ENCODE measurements at regions not wholly inside any gene's neighbourhood (a gene's known extent, or its start where the extent isn't known, plus 50 kb on each side); places are given as distances from the start of the nearest gene placed in this dataset.

GRCh38 chr7:18352339-18353255 lies 143.0 kb upstream of the HDAC9 start:
- no peaks in the 10 kb centered on the region for H3K9me3 ChIP-seq (replicated peaks; ENCODE audit: low read length)
- no peak overlapping the region for H3K9ac ChIP-seq (ENCODE audit: low read depth, low read length)
- H3K4me3 ChIP-seq (ENCODE audit: low read length), result peak overlapping the region; percentile 26
- no peaks in the 10 kb centered on the region for H3K27me3 ChIP-seq (ENCODE audit: control insufficient read depth, insufficient read depth, low read length)
- H3K4me2 ChIP-seq (ENCODE audit: low read length), result peak overlapping the region; percentile 59
- H3K4me1 ChIP-seq (ENCODE audit: control insufficient read depth, insufficient read depth, low read length), result peaks cover 10% of the 10 kb centered on the region
- no peaks in the 10 kb centered on the region for H3K36me3 ChIP-seq (ENCODE audit: insufficient read depth, low read length)

DNA sequence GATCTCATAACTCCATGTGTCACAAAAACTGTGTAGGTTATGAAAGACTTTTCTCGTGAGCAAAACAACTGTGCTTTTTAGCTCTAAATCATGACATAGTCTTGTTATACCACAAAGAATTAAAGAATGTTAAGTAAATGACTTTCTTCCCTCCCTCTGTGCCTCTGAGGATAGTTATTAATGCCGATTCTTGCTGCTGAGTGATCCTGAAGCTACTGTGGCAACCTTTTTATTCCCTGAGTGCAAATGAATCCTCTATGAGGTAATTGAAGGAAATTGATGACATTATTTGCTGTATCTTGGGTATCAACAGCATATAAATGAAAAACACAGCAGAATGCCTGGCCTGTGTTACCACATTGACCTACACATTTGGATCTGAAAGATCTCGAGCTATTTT lies 142.2 kb upstream of the HDAC9 start:
- Histone ChIP-seq H3K4me3 (ENCODE audit: low read length) (no peak overlapping the region), H3K27me3 (ENCODE audit: control insufficient read depth, insufficient read depth, low read length) (no peaks in the 10 kb centered on the region), H3K9me3 (replicated peaks; ENCODE audit: low read length) (no peaks in the 10 kb centered on the region), H3K9ac (ENCODE audit: low read depth, low read length) (no peak overlapping the region), H3K4me2 (ENCODE audit: low read length) (no peak overlapping the region), H3K4me1 (ENCODE audit: control insufficient read depth, insufficient read depth, low read length) (peaks cover 10% of the 10 kb centered on the region), H3K36me3 (ENCODE audit: insufficient read depth, low read length) (no peaks in the 10 kb centered on the region)

- Histone ChIP-seq H3K4me2 (ENCODE audit: low read length) (no peak overlapping the region), H3K9ac (ENCODE audit: low read depth, low read length) (no peak overlapping the region), H3K36me3 (ENCODE audit: insufficient read depth, low read length) (no peaks in the 10 kb centered on the region), H3K4me3 (ENCODE audit: low read length) (no peak overlapping the region), H3K4me1 (ENCODE audit: control insufficient read depth, insufficient read depth, low read length) (peaks cover 10% of the 10 kb centered on the region), H3K27me3 (ENCODE audit: control insufficient read depth, insufficient read depth, low read length) (no peaks in the 10 kb centered on the region), H3K9me3 (replicated peaks; ENCODE audit: low read length) (no peaks in the 10 kb centered on the region)
Observed at GRCh38 chr7:18354108-18355085, 141.2 kb upstream of the HDAC9 start.

GRCh38 chr7:18356191-18356645 lies 139.3 kb upstream of the HDAC9 start:
- H3K9me3 ChIP-seq (replicated peaks; ENCODE audit: low read length), result no peaks in the 10 kb centered on the region
- H3K27me3 ChIP-seq (ENCODE audit: control insufficient read depth, insufficient read depth, low read length), result no peaks in the 10 kb centered on the region
- peaks cover 10% of the 10 kb centered on the region for H3K4me1 ChIP-seq (ENCODE audit: control insufficient read depth, insufficient read depth, low read length)
- no peaks in the 10 kb centered on the region for H3K36me3 ChIP-seq (ENCODE audit: insufficient read depth, low read length)
- H3K4me2 ChIP-seq (ENCODE audit: low read length), result peak overlapping the region; percentile 28
- H3K4me3 ChIP-seq (ENCODE audit: low read length), result no peak overlapping the region
- H3K9ac ChIP-seq (ENCODE audit: low read depth, low read length), result peak overlapping the region; percentile 7

DNA sequence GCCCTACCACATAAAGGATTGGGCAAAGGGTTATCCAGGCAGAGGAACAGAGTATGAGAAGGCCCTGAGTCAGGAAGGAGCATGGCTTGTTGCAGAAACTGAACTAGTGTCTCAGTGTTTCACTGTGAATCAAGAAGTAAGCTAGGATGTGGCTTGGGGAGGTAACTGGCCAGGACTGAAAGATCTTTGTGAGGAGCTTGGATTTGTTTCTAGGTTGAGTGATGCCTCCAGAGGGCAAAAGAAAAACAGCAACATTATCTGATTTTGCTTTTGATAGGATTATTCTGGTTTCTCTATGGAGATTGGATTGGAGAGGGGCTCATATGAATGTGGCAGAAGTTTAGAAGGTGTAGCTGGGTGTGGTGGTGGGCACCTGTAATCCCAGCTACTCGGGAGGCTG lies 137.9 kb upstream of the HDAC9 start:
- no peak overlapping the region for H3K9ac ChIP-seq (ENCODE audit: low read depth, low read length)
- no peaks in the 10 kb centered on the region for H3K36me3 ChIP-seq (ENCODE audit: insufficient read depth, low read length)
- no peaks in the 10 kb centered on the region for H3K27me3 ChIP-seq (ENCODE audit: control insufficient read depth, insufficient read depth, low read length)
- no peak overlapping the region for H3K4me2 ChIP-seq (ENCODE audit: low read length)
- H3K9me3 ChIP-seq (replicated peaks; ENCODE audit: low read length), result no peaks in the 10 kb centered on the region
- no peak overlapping the region for H3K4me3 ChIP-seq (ENCODE audit: low read length)
- peaks cover 7% of the 10 kb centered on the region for H3K4me1 ChIP-seq (ENCODE audit: control insufficient read depth, insufficient read depth, low read length)

DNA sequence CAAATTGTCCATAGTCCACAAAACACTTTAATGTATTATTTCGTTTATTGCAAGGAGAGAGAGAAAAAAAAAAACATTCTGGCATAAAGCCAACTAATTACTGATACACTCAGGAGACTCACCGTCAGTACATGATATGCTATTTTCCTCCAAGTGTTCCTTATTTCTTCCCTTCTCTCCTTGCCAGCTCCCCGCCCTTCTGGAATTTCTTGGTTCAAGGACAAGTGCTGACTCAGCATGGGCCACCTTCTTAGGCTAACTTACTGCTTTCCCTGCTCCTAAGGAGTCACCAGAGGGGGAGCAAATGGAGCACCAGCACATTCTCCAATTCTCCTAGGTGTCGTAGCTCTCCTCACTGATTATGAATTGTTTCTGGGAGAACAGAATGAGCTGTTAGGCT lies 133.8 kb upstream of the HDAC9 start:
- Histone ChIP-seq H3K4me3 (ENCODE audit: low read length) (no peak overlapping the region), H3K9ac (ENCODE audit: low read depth, low read length) (no peak overlapping the region)

GRCh38 chr7:18363751-18364380 lies 131.7 kb upstream of the HDAC9 start:
- H3K9ac ChIP-seq (ENCODE audit: low read depth, low read length), result no peak overlapping the region
- H3K4me1 ChIP-seq (ENCODE audit: control insufficient read depth, insufficient read depth, low read length), result no peaks in the 10 kb centered on the region
- H3K27me3 ChIP-seq (ENCODE audit: control insufficient read depth, insufficient read depth, low read length), result no peaks in the 10 kb centered on the region
- no peaks in the 10 kb centered on the region for H3K36me3 ChIP-seq (ENCODE audit: insufficient read depth, low read length)
- H3K4me2 ChIP-seq (ENCODE audit: low read length), result no peak overlapping the region
- no peak overlapping the region for H3K4me3 ChIP-seq (ENCODE audit: low read length)
- H3K9me3 ChIP-seq (replicated peaks; ENCODE audit: low read length), result no peaks in the 10 kb centered on the region

More for the DNA sequence above, 133.8 kb upstream of the HDAC9 start:
- no peaks in the 10 kb centered on the region for H3K4me1 ChIP-seq (ENCODE audit: control insufficient read depth, insufficient read depth, low read length)
- H3K36me3 ChIP-seq (ENCODE audit: insufficient read depth, low read length), result no peaks in the 10 kb centered on the region
- H3K4me2 ChIP-seq (ENCODE audit: low read length), result no peak overlapping the region
- H3K27me3 ChIP-seq (ENCODE audit: control insufficient read depth, insufficient read depth, low read length), result no peaks in the 10 kb centered on the region
- no peaks in the 10 kb centered on the region for H3K9me3 ChIP-seq (replicated peaks; ENCODE audit: low read length)

DNA sequence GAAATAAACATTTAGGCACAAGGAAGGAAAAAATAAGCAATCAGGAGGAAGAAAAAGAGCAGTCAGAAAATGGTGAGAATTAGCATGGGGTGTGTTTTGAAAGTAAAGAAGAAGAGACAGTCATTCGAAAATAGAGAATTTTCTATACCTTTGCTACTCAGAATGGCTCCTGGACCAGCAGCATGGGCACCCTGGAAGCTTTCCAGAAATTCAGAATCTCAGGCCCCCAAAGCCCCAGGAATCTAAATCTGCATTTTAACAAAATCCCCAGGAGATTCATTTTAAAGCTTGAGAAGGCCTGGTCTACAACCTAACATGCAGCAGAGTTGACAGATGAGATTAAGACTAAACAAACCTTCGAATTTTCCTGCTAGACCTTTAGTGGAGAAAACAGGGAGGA lies 131.2 kb upstream of the HDAC9 start:
- Histone ChIP-seq H3K4me3 (ENCODE audit: low read length) (no peak overlapping the region), H3K36me3 (ENCODE audit: insufficient read depth, low read length) (no peaks in the 10 kb centered on the region), H3K4me2 (ENCODE audit: low read length) (no peak overlapping the region), H3K9ac (ENCODE audit: low read depth, low read length) (no peak overlapping the region), H3K27me3 (ENCODE audit: control insufficient read depth, insufficient read depth, low read length) (no peaks in the 10 kb centered on the region), H3K4me1 (ENCODE audit: control insufficient read depth, insufficient read depth, low read length) (no peaks in the 10 kb centered on the region), H3K9me3 (replicated peaks; ENCODE audit: low read length) (no peaks in the 10 kb centered on the region)

DNA sequence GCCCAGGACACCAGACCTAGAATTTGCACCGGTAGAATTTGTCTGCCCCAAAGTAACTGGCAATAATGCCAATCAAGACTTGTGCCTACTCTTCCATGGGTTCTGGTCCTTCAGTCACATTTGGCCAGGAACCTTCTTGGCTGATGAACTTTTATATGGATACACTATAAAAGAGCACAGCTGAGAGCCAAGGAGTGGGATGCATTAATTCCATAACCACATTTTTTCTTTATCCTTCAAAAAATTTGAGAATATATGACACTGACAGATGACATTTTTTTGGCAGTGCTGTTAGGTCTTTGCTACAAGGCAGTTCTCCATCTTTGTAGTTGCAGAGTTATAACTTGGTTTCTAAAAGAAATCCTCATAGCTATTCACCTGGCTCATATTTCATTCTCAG lies 129.2 kb upstream of the HDAC9 start:
- no peaks in the 10 kb centered on the region for H3K4me1 ChIP-seq (ENCODE audit: control insufficient read depth, insufficient read depth, low read length)
- no peak overlapping the region for H3K9ac ChIP-seq (ENCODE audit: low read depth, low read length)
- H3K4me2 ChIP-seq (ENCODE audit: low read length), result no peak overlapping the region
- no peaks in the 10 kb centered on the region for H3K36me3 ChIP-seq (ENCODE audit: insufficient read depth, low read length)
- H3K4me3 ChIP-seq (ENCODE audit: low read length), result no peak overlapping the region
- H3K9me3 ChIP-seq (replicated peaks; ENCODE audit: low read length), result no peaks in the 10 kb centered on the region
- H3K27me3 ChIP-seq (ENCODE audit: control insufficient read depth, insufficient read depth, low read length), result no peaks in the 10 kb centered on the region

GRCh38 chr7:18369011-18369410 lies 126.5 kb upstream of the HDAC9 start:
- Histone ChIP-seq H3K4me2 (ENCODE audit: low read length) (no peak overlapping the region), H3K36me3 (ENCODE audit: insufficient read depth, low read length) (no peaks in the 10 kb centered on the region), H3K9ac (ENCODE audit: low read depth, low read length) (no peak overlapping the region), H3K4me3 (ENCODE audit: low read length) (no peak overlapping the region), H3K4me1 (ENCODE audit: control insufficient read depth, insufficient read depth, low read length) (no peaks in the 10 kb centered on the region), H3K9me3 (replicated peaks; ENCODE audit: low read length) (no peaks in the 10 kb centered on the region), H3K27me3 (ENCODE audit: control insufficient read depth, insufficient read depth, low read length) (no peaks in the 10 kb centered on the region)

DNA sequence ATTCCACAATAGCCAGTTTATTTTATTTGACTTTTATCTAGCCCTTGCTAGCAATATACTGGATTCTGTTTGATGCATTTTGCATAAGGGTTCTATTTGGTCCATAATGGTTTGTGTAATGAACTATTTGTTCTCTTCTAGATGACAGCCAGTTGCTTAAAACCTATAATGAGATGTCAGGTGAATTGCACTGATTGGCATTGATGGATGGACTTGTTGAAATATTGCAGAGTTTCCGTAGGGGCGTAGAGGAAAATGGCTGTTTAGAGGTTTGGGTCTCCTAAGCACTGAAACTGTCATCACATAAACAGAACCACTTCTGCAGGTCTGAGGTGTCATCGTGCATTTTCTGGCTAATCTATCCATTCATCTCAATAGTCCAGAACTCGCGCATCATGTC lies 124.9 kb upstream of the HDAC9 start:
- no peaks in the 10 kb centered on the region for H3K27me3 ChIP-seq (ENCODE audit: control insufficient read depth, insufficient read depth, low read length)
- H3K4me1 ChIP-seq (ENCODE audit: control insufficient read depth, insufficient read depth, low read length), result no peaks in the 10 kb centered on the region
- no peak overlapping the region for H3K9ac ChIP-seq (ENCODE audit: low read depth, low read length)
- no peak overlapping the region for H3K4me3 ChIP-seq (ENCODE audit: low read length)
- no peaks in the 10 kb centered on the region for H3K9me3 ChIP-seq (replicated peaks; ENCODE audit: low read length)
- H3K4me2 ChIP-seq (ENCODE audit: low read length), result no peak overlapping the region
- H3K36me3 ChIP-seq (ENCODE audit: insufficient read depth, low read length), result no peaks in the 10 kb centered on the region
